SH-SY5Y (cell line): ENCODE measurements at regions not wholly inside any gene's neighbourhood (a gene's known extent, or its start where the extent isn't known, plus 50 kb on each side); places are given as distances from the start of the nearest gene placed in this dataset.

ENCODE experiments used
- GATA2 ChIP-seq: IDR thresholded peaks from 2 replicates; pipeline ENCODE4 v1.6.1; 2011; ENCODE audit warnings: mild to moderate bottlenecking, low read depth, low read length
- GATA3 ChIP-seq: IDR thresholded peaks from 2 replicates; pipeline ENCODE4 v1.6.1; 2011; ENCODE audit warnings: low read depth, mild to moderate bottlenecking, low read length, moderate library complexity

- TF ChIP-seq GATA2 = no peak; the same call in 1 of the 2 replicates
- TF ChIP-seq GATA3 = no peak
Measured at GRCh38 chr15:62619526-62619925, 423.0 kb upstream of the TPM1 start.
